ENCODE measurements at regions not wholly inside any gene's neighbourhood (a gene's known extent, or its start where the extent isn't known, plus 50 kb on each side); places are given as distances from the start of the nearest gene placed in this dataset.

- no peak for TF ChIP-seq CTCF (IDR thresholded peaks at IDR 0.05; ENCODE audit: extremely low read depth, missing control alignments)
- DNase-seq (ENCODE audit: low spot score): no peak
These were observed 294.0 kb upstream of the PLSCR5 start for GRCh38 chr3:146899171-146899570.

GRCh38 chr3:146896711-146897110, 291.6 kb upstream of the PLSCR5 start:
- TF ChIP-seq CTCF (IDR thresholded peaks at IDR 0.05; ENCODE audit: extremely low read depth, missing control alignments): no peak
- DNase-seq (ENCODE audit: low spot score): no peak

- no peak for TF ChIP-seq CTCF (IDR thresholded peaks at IDR 0.05; ENCODE audit: extremely low read depth, missing control alignments)
These were observed 290.0 kb upstream of the PLSCR5 start for GRCh38 chr3:146895026-146895749.

GRCh38 chr3:146894406-146894805, 289.3 kb upstream of the PLSCR5 start:
- no peak for TF ChIP-seq CTCF (IDR thresholded peaks at IDR 0.05; ENCODE audit: extremely low read depth, missing control alignments)
- no peak for DNase-seq (ENCODE audit: low spot score)

More at GRCh38 chr3:146895026-146895749, 290.0 kb upstream of the PLSCR5 start:
- DNase-seq (ENCODE audit: low spot score): no peak

GRCh38 chr3:146892041-146892440, 286.9 kb upstream of the PLSCR5 start:
- TF ChIP-seq CTCF (IDR thresholded peaks at IDR 0.05; ENCODE audit: extremely low read depth, missing control alignments): no peak
- DNase-seq (ENCODE audit: low spot score): no peak

GRCh38 chr3:146889626-146890025, 284.5 kb upstream of the PLSCR5 start:
- DNase-seq (ENCODE audit: low spot score): no peak
- TF ChIP-seq CTCF (IDR thresholded peaks at IDR 0.05; ENCODE audit: extremely low read depth, missing control alignments): no peak

- no peak for DNase-seq (ENCODE audit: low spot score)
- TF ChIP-seq CTCF (IDR thresholded peaks at IDR 0.05; ENCODE audit: extremely low read depth, missing control alignments): no peak
These were observed 283.0 kb upstream of the PLSCR5 start for GRCh38 chr3:146888176-146888575.
